ENCODE measurements at regions not wholly inside any gene's neighbourhood (a gene's known extent, or its start where the extent isn't known, plus 50 kb on each side); places are given as distances from the start of the nearest gene placed in this dataset.

DNA sequence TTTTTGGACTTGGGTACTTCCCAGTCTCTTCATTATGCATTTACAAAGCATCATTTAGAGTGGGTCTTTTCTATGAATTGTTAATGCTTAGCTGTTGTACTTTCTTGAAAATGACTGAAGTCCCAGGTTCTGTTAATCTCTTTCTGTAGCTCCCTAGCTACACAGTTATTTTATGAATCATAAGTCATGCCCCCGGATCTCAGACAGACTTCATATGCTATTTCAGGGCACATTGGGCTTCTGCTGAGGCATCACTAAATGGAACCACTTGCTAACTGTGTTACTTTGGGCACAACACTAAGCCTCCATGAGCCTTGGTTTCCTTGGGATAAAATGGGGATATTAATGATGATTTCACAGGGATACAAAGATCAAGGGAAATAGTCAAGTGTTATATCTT, 55.5 kb upstream of the RBM15 start:
- Histone ChIP-seq H3K27ac (no peak overlapping the region), H3K4me3 (no peak overlapping the region), H3K4me1 (replicated peaks in 1 of 2) (peaks cover 4 to 11% of the 10 kb centered on the region in 2 donors)
- ATAC-seq (replicated peaks in 6 of 8), result no peak
- WGBS, 10 experiments, result 14 to 100% (median 78%) methylated on average over 1 of the region's 1 CpG; no CpG with 5 or more reads in 2 of the 10 experiments
- in situ Hi-C loops (cut with MboI; ENCODE audit: low pct_unique_long_range_greater_than_20kb in 2 of 9, low sequenced_read_pairs in 9 of 9, unreplicated experiment in 9 of 9), result no loop called here

DNA sequence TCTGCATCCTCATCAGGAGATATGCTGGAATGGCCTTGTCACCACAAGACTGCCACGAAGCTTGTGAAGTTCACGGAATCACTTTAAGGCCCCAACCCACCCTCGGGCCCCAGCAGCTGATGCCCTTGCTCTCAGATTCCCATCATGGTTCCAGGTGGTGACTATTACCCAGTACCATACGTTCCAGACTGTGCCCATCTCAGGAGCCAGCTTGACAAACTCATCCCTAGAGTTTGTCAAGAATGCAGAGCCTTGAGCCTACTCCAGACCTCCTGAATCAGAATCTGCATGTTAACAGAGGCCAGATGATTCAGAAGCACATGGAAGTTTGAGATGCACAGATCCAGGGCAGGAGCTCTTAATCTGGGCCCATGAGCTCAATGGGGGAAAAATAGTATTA, 53.9 kb upstream of the RBM15 start:
- ATAC-seq (replicated peaks in 6 of 8), result peak in 2 of 8 experiments; percentile 23 to 36
- in situ Hi-C loops (cut with MboI; ENCODE audit: low pct_unique_long_range_greater_than_20kb in 2 of 9, low sequenced_read_pairs in 9 of 9, unreplicated experiment in 9 of 9), result no loop called here
- H3K4me3 ChIP-seq, result no peak overlapping the region
- H3K27ac ChIP-seq, result no peak overlapping the region
- H3K4me1 ChIP-seq (replicated peaks in 1 of 2), result peaks cover 4 to 11% of the 10 kb centered on the region in 2 donors
- WGBS, 10 experiments, result 33 to 100% (median 79%) methylated on average over 1 to 4 of the region's 4 CpGs; no CpG with 5 or more reads in 3 of the 10 experiments

DNA sequence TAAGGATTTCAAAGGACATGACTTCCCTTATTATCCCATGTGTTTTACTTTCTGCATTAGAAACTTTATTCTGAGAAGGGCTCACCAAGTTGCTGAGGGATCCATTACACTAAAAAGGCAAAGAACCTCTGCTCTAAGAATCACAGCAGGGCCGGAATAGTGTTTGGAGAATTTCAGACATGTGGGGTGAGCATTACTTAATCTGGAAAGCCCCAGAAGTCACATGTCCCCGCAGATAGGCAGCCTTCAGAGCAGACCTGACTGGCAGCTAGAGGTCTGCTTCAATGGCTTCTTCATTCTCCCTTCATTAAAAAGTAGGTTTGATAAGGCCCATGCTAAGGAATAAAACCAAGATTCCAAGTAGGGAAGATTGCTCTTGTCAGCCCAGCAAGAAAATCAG, 52.6 kb upstream of the RBM15 start:
- Histone ChIP-seq H3K27ac (no peak overlapping the region), H3K4me3 (no peak overlapping the region), H3K4me1 (replicated peaks in 1 of 2) (peaks cover 10 to 15% of the 10 kb centered on the region in 2 donors)
- in situ Hi-C loops (cut with MboI; ENCODE audit: low pct_unique_long_range_greater_than_20kb in 2 of 9, low sequenced_read_pairs in 9 of 9, unreplicated experiment in 9 of 9), result no loop called here
- peak in 1 of 8 experiments; percentile 26 for ATAC-seq (replicated peaks in 6 of 8)
- 0 to 67% (median 50%) methylated on average over 1 to 2 of the region's 2 CpGs; no CpG with 5 or more reads in 3 of the 10 experiments for WGBS, 10 experiments

DNA sequence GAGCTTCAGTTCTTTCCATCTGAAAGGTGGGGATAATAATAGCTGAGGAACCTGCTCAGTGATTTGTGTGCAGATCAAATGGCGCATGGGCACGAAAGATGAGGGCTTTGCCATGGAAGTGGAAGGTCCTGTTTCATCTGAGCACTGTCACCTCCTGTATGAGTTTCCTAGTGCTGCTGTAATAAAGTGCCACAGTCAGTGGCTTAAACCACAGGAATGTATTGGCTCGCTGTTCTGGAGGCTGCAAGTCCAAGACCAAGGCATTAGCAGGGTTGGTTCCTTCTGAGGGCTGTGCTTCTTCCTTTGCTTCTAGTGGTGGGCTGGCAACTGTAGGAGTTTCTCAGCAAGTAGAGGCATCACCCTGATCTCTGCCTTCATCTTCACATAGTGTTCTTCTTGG, 51.1 kb upstream of the RBM15 start:
- Histone ChIP-seq H3K27ac (no peak overlapping the region), H3K4me3 (no peak overlapping the region), H3K4me1 (replicated peaks in 1 of 2) (peaks cover 22 to 23% of the 10 kb centered on the region in 2 donors)
- in situ Hi-C loops (cut with MboI; ENCODE audit: low pct_unique_long_range_greater_than_20kb in 2 of 9, low sequenced_read_pairs in 9 of 9, unreplicated experiment in 9 of 9), result no loop called here
- WGBS, 10 experiments, result 83 to 100% (median 92%) methylated on average over 1 to 3 of the region's 3 CpGs; no CpG with 5 or more reads in 2 of the 10 experiments
- no peak for ATAC-seq (replicated peaks in 6 of 8)

Data from motor neuron (in vitro differentiated cells).